SK-N-SH (cell line): ENCODE measurements at regions not wholly inside any gene's neighbourhood (a gene's known extent, or its start where the extent isn't known, plus 50 kb on each side); places are given as distances from the start of the nearest gene placed in this dataset.

Experiments used
- CTCF ChIA-PET: fragments of 300-600, 350-600 bp; formaldehyde crosslinking; extraction: SDS; loops from one replicate; lab custom pipeline; 2021; lab: Yijun Ruan, JAX
- POLR2A ChIA-PET: fragments of 350-600 bp; sonication (Branson Sonifier 250); formaldehyde crosslinking; extraction: SDS; loops from one replicate; lab custom pipeline; 2020; ENCODE audit warnings: antibody characterized with exemption, inconsistent platforms; lab: Yijun Ruan, JAX
- DNase-seq: peaks from one replicate; pipeline ENCODE4 v3.0.0; 2012
- H2AFZ ChIP-seq: fragments of 200-600 bp; sonication (generic); 2 replicates; pipeline ENCODE4 v1.8.1; 2016; ENCODE audit warnings: antibody characterized with exemption, mild to moderate bottlenecking, low read depth
- H3F3A ChIP-seq: fragments of 200-600 bp; sonication (generic); replicated peaks from 2 replicates; pipeline ENCODE3; 2016; ENCODE audit warnings: antibody characterized with exemption, mild to moderate bottlenecking; ENCODE audit not compliant: insufficient read depth
- H3K27ac ChIP-seq, 2 experiments: fragments of 200-500 bp in 1 of 2; fragments of 200-600 bp in 1 of 2; sonication (Bioruptor generic) in 1 of 2; sonication (generic), shearing (Covaris generic) in 1 of 2; 2 replicates each; pipeline versions ENCODE4 v1.5.1 to v1.6.1; 2014 to 2016; ENCODE audit warnings: low read depth in 2 of 2, inconsistent platforms in 1 of 2, low read length in 1 of 2, mild to moderate bottlenecking in 1 of 2, mixed read lengths in 1 of 2
- H3K27me3 ChIP-seq: fragments of 200-600 bp; sonication (generic), shearing (Covaris generic); 2 replicates; pipeline ENCODE4 v1.6.1; 2016; ENCODE audit warnings: mixed run types; ENCODE audit not compliant: insufficient read depth
- H3K36me3 ChIP-seq, 2 experiments: fragments of 200-500 bp in 1 of 2; fragments of 200-600 bp in 1 of 2; sonication (Bioruptor generic) in 1 of 2; sonication (generic) in 1 of 2; replicated peaks in 1 of 2; 2 replicates each; pipeline versions ENCODE3 to v1.5.1; 2014 to 2016; ENCODE audit warnings: low read length in 1 of 2, mild to moderate bottlenecking in 1 of 2; ENCODE audit not compliant: insufficient read depth in 2 of 2, control insufficient read depth in 1 of 2
- H3K4me1 ChIP-seq, 2 experiments: fragments of 200-500 bp in 1 of 2; fragments of 200-600 bp in 1 of 2; sonication (Bioruptor generic) in 1 of 2; sonication (generic), shearing (Covaris generic) in 1 of 2; 2 replicates each; pipeline versions ENCODE4 v1.5.1 to v1.6.1; 2014 to 2016; ENCODE audit warnings: low read depth in 1 of 2, low read length in 1 of 2, mixed run types in 1 of 2; ENCODE audit not compliant: insufficient read depth in 2 of 2, control insufficient read depth in 1 of 2
- H3K4me2 ChIP-seq: fragments of 200-600 bp; sonication (generic), shearing (Covaris generic); 2 replicates; pipeline ENCODE4 v1.6.1; 2017; ENCODE audit warnings: mixed run types
- H3K4me3 ChIP-seq, 2 experiments: fragments of 200-500 bp in 1 of 2; fragments of 200-600 bp in 1 of 2; sonication (Bioruptor generic) in 1 of 2; sonication (generic), shearing (Covaris generic) in 1 of 2; 2 replicates each; pipeline versions ENCODE4 v1.5.1 to v1.8.1; 2014 to 2016; ENCODE audit warnings: low read depth in 2 of 2, inconsistent platforms in 1 of 2, low read length in 1 of 2, mild to moderate bottlenecking in 1 of 2, mixed read lengths in 1 of 2, moderate library complexity in 1 of 2
- H3K79me2 ChIP-seq: fragments of 200-600 bp; sonication (generic); 2 replicates; pipeline ENCODE4 v1.8.1; 2017; ENCODE audit warnings: mild to moderate bottlenecking; ENCODE audit not compliant: insufficient read depth
- H3K9ac ChIP-seq: fragments of 200-600 bp; sonication (generic); 2 replicates; pipeline ENCODE4 v1.6.1; 2017; ENCODE audit warnings: mixed run types
- H3K9me2 ChIP-seq: fragments of 200-600 bp; sonication (generic); 2 replicates; pipeline ENCODE4 v1.6.1; 2017; ENCODE audit warnings: mixed run types
- H3K9me3 ChIP-seq: fragments of 200-600 bp; sonication (generic); 2 replicates; pipeline ENCODE4 v1.6.1; 2017; ENCODE audit warnings: mixed run types, mild to moderate bottlenecking, moderate library complexity
- H4K20me1 ChIP-seq: fragments of 200-600 bp; sonication (generic); 2 replicates; pipeline ENCODE4 v1.6.1; 2017; ENCODE audit warnings: mild to moderate bottlenecking, mixed run types; ENCODE audit not compliant: insufficient read depth
- EP300 ChIP-seq, 2 experiments: IDR thresholded peaks; 2 replicates each; pipeline versions ENCODE4 v1.4.0 to v1.6.1; 2012; ENCODE audit warnings: borderline replicate concordance in 1 of 2, low read depth in 1 of 2, low read length in 1 of 2
- FOSL2 ChIP-seq: IDR thresholded peaks from 2 replicates; pipeline ENCODE4 v1.4.0; 2012; ENCODE audit warnings: low read depth, mild to moderate bottlenecking, moderate library complexity, borderline replicate concordance
- FOXM1 ChIP-seq: IDR thresholded peaks from 2 replicates; pipeline ENCODE4 v1.4.0; 2012; ENCODE audit warnings: low read depth, mild to moderate bottlenecking
- JUND ChIP-seq: IDR thresholded peaks from 2 replicates; pipeline ENCODE4 v1.4.0; 2012
- MXI1 ChIP-seq: IDR thresholded peaks from 2 replicates; pipeline ENCODE4 v1.6.1; 2012; ENCODE audit warnings: mild to moderate bottlenecking, low read depth, low read length, improper control_type of control experiment
- NFIC ChIP-seq: IDR thresholded peaks from 2 replicates; pipeline ENCODE4 v1.4.0; 2012; ENCODE audit warnings: borderline replicate concordance
- PBX3 ChIP-seq: IDR thresholded peaks from 2 replicates; pipeline ENCODE4; 2012
- RCOR1 ChIP-seq: fragments of 150-350 bp; IDR thresholded peaks from 2 replicates; pipeline ENCODE4 v1.6.1; 2017; ENCODE audit warnings: antibody characterized with exemption, low read length
- REST ChIP-seq: IDR thresholded peaks from 2 replicates; pipeline ENCODE4 v1.6.1; 2012; ENCODE audit warnings: mild to moderate bottlenecking, low read depth, low read length, moderate library complexity
- RFX5 ChIP-seq: IDR thresholded peaks from 2 replicates; pipeline ENCODE4 v1.6.1; 2012; ENCODE audit warnings: mild to moderate bottlenecking, improper control_type of control experiment, low read length
- SIN3A ChIP-seq: IDR thresholded peaks from 2 replicates; pipeline ENCODE4 v1.6.1; 2012; ENCODE audit warnings: low read depth, mild to moderate bottlenecking, low read length, moderate library complexity, borderline replicate concordance
- SMC3 ChIP-seq: IDR thresholded peaks from 2 replicates; pipeline ENCODE4 v1.6.1; 2012; ENCODE audit warnings: low read depth, low read length, improper control_type of control experiment
- TEAD4 ChIP-seq: IDR thresholded peaks from 2 replicates; pipeline ENCODE4 v1.4.0; 2012; ENCODE audit warnings: mild to moderate bottlenecking, borderline replicate concordance; ENCODE audit not compliant: insufficient read depth
- USF1 ChIP-seq: IDR thresholded peaks from 2 replicates; pipeline ENCODE4 v1.4.0; 2012; ENCODE audit warnings: low read depth, borderline replicate concordance
- USF2 ChIP-seq: fragments of 150-350 bp; IDR thresholded peaks from 2 replicates; pipeline ENCODE4 v1.6.1; 2017; ENCODE audit warnings: antibody characterized with exemption, low read length, low read depth, borderline replicate concordance
- YY1 ChIP-seq: IDR thresholded peaks from 2 replicates; pipeline ENCODE4 v1.4.0; 2012; ENCODE audit warnings: low read depth, mild to moderate bottlenecking
- ZBTB33 ChIP-seq: IDR thresholded peaks from 2 replicates; pipeline ENCODE4 v1.4.0; 2012; ENCODE audit warnings: low read depth, borderline replicate concordance
- WGBS: methylation state at CpG from one replicate; pipeline ENCODE4 v1.1.6; 2017; ENCODE audit warnings: low lambda C conversion rate; 5-methylcytosine and 5-hydroxymethylcytosine counted together

- H3K79me2 ChIP-seq, result no peaks in the 10 kb centered on the region
- H3K27ac ChIP-seq, result no peak overlapping the region
- H3K4me2 ChIP-seq, result no peak overlapping the region
- 38% methylated on average over 4 of the region's 4 CpGs for WGBS
- H3K4me3 ChIP-seq, result no peak overlapping the region
- DNase-seq, result peak; percentile 1
- no peak overlapping the region for H3K9ac ChIP-seq
- no peaks in the 10 kb centered on the region for H3K27me3 ChIP-seq
- no peak overlapping the region for H2AFZ ChIP-seq
- no peaks in the 10 kb centered on the region for H3K36me3 ChIP-seq
- H4K20me1 ChIP-seq, result no peaks in the 10 kb centered on the region
- TF ChIP-seq JUND, result no peak
- H3K4me1 ChIP-seq, result peaks cover 0 to 4% of the 10 kb centered on the region in 2 experiments; a peak in 1 of 4 replicates
- POLR2A ChIA-PET, result no interaction called here
- no peaks in the 10 kb centered on the region for H3K9me2 ChIP-seq
- no peaks in the 10 kb centered on the region for H3F3A ChIP-seq
- no peaks in the 10 kb centered on the region for H3K9me3 ChIP-seq
- CTCF ChIA-PET, result no interaction called here
These were observed 712.2 kb upstream of the GHITM start for GRCh38 chr10:83427101-83427500.

GRCh38 chr10:83432261-83433045, 706.9 kb upstream of the GHITM start:
- no peaks in the 10 kb centered on the region for H3F3A ChIP-seq
- H3K4me1 ChIP-seq, result no peaks in the 10 kb centered on the region
- 44% methylated on average over 8 of the region's 8 CpGs for WGBS
- H3K9me3 ChIP-seq, result no peaks in the 10 kb centered on the region
- H3K27me3 ChIP-seq, result no peaks in the 10 kb centered on the region
- no peak overlapping the region for H3K9ac ChIP-seq
- no peak overlapping the region for H2AFZ ChIP-seq
- H3K9me2 ChIP-seq, result no peaks in the 10 kb centered on the region
- no peaks in the 10 kb centered on the region for H3K36me3 ChIP-seq
- H3K4me3 ChIP-seq, result no peak overlapping the region
- TF ChIP-seq SIN3A, result no peak
- no peak for TF ChIP-seq REST
- TF ChIP-seq JUND, result no peak
- TF ChIP-seq FOSL2, result no peak
- TF ChIP-seq YY1, result no peak
- TF ChIP-seq MXI1, result no peak
- no peak for TF ChIP-seq EP300 (IDR thresholded peaks at IDR 0.05; ENCODE audit: borderline replicate concordance in 1 of 2, low read depth in 1 of 2, low read length in 1 of 2)
- no peak for TF ChIP-seq SMC3
- TF ChIP-seq USF1, result no peak
- TF ChIP-seq NFIC, result no peak
- no peak for TF ChIP-seq TEAD4
- TF ChIP-seq RFX5, result no peak
- TF ChIP-seq PBX3, result no peak
- no peak for TF ChIP-seq RCOR1
- no peak for TF ChIP-seq USF2
- TF ChIP-seq FOXM1, result no peak
- no peak for TF ChIP-seq ZBTB33
- H3K27ac ChIP-seq, result no peak overlapping the region
- no peaks in the 10 kb centered on the region for H4K20me1 ChIP-seq
- H3K79me2 ChIP-seq, result no peaks in the 10 kb centered on the region
- ChIA-PET POLR2A (no interaction called here), CTCF (no interaction called here)
- no peak for DNase-seq
- H3K4me2 ChIP-seq, result no peak overlapping the region
